Activated T-cell treated with anti-CD3 and anti-CD28 coated beads for 4 hours (primary cell): ENCODE measurements at regions not wholly inside any gene's neighbourhood (a gene's known extent, or its start where the extent isn't known, plus 50 kb on each side); places are given as distances from the start of the nearest gene placed in this dataset.
"Not testable (repeated sequence)": the region's sequence is repeated elsewhere in the genome, so short reads cannot be mapped to it uniquely, and the experiment has no call there.

ENCODE experiments used
- DNase-seq: peaks from one replicate; pipeline ENCODE4 v3.0.0-alpha.2; 2020

DNA sequence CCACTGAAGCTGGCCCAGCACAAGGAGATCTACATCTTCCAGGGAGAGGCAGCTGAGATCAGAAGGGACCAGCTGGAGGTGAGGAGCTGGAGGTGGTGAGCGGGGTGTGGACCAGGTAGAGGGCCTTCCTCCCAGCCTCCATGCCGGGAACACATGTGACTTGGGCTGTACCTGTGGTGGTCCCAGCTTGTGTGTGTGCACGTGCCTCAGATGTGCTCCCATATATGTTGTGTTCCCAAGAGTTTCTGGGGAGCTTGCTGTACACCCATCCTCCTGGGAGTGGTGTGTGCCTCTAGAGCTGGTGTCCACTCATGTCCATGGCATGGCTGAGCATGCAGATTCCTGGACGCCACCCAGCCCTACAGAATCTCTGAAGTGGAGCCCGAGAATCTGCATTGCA is 183.7 kb upstream of the AKAP13 start:
- DNase-seq, result not testable (repeated sequence)

DNA sequence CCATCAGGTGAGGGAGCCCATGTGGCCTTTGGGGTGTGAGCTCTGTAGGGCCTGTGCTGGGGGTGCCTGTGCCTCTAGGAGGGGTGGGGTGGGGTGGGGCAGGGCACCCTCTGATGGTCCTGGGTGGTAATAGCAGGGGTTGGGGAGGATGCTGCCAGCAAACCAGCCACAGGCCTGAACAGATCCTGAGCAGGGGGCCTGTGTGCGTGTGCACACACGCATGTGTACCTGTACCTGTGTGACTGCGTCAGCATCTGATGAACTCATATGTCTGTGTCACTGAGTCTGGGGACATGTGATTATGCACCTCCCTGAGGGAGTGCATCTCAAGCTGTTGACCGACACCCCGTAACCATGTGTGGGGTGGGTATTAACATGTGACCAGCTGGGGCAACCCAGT is 182.8 kb upstream of the AKAP13 start:
- DNase-seq, result not testable (repeated sequence)

GRCh38 chr15:85198432-85198831 is 182.0 kb upstream of the AKAP13 start:
- not testable (repeated sequence) for DNase-seq

GRCh38 chr15:85200215-85200614 is 180.2 kb upstream of the AKAP13 start:
- not testable (repeated sequence) for DNase-seq

GRCh38 chr15:85201118-85201793 is 179.1 kb upstream of the AKAP13 start:
- not testable (repeated sequence) for DNase-seq

DNA sequence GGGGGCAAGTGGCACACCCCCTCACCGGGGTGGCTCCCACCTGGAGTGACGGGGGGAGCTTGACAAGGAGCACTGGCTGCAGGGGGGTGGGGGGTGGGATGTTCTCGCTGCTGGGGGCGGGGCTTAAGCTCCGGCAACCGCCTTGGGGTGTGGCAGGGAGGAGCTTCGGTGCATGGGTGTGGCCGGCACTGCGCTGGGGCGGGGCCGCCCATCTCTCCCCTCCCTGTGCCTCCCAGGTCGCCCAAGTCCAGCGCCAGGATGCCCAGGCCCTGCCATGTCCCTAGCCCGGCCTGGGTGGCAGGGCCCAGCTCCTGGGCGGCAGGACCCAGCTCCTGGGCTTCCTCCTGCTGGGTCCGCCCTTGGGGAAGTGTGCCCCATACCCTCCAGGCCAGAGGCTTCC is 175.9 kb upstream of the AKAP13 start:
- not testable (repeated sequence) for DNase-seq

GRCh38 chr15:85233791-85234325 is 146.5 kb upstream of the AKAP13 start:
- not testable (repeated sequence) for DNase-seq

- not testable (repeated sequence) for DNase-seq
Measured at GRCh38 chr15:85234450-85235196, 145.8 kb upstream of the AKAP13 start.

DNA sequence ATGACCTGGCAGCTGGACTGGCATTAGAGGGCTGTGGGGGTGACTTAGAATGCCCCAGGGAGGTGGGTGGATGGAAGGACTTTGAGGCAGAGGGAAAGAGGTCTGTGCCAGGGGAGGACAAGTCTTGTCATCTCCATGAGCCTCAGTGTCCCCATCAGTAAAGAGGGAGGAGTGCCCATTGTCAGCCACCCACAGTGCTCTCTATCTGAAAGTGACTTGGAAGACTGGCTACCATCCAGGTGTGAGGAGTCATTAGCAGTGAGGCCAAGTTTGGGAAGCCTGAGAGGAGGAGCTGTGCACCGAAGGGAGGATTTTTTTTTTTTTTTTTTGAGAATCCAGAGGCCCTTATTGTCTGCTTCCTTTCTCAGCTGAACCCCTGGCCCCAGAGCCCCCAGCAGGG is 136.3 kb upstream of the AKAP13 start:
- not testable (repeated sequence) for DNase-seq

DNA sequence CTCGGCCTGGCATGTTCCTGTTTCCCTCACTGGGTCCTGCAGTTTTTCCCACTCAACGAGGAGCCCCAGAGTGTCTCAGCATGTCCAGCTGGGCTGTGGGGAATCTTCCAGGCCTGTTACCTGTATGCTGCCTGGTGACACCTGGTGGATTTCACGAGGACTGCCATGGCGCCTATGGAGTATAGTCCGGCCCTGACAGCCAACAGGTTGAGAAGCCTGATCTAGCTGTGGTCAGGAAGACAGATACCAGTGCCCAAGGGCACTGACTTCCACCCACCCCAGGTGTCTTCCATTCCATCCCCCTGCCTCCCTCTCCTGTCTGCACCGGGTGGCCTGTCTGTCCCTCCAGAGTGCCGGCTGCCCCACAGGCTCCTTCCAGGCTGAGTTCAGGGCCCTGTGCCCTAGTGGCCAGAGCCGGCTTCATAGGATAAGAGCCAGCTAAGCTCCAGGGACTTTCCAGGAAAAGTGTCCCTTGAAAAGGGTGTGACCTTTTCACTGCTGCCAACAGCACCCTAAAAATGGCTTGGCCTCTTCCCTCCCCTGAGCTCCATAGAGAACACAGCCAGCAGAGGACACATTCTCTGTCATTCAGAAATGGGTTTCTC is 129.4 kb upstream of the AKAP13 start:
- not testable (repeated sequence) for DNase-seq

DNA sequence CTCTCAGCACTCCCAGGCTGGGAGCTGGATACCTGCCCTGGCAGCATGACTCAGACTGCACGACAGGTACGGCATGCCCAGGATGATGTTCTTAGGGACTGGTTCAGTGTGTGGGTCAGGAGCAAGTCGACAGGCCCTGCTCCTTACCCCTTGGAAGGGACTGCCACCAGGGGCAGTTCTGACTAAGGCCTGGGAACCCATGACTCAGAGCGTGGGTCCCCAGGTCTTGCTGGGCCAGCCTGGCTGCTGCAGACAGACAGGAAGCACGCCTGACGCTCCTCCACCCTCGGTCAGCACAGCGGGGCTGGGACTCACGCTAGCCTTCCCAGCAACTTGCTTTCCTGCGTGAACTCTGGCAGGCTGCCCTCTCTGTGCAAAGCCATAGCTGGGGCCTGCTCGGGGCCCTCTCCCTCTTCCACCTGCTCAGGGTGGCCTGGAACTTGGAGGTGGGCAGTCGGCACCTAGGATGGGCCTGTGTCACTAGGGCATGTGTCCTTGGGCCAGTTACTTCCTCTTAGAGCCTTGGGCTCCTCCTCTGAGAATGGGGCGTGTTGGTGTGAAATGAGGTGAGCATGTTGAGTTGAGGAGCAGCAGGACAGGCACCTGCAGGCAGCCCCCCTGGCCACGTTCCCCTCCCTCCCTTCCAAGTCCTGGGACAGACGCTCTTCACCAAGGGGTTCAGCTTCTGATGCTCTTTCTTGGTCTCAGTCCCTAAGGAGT is 127.0 kb upstream of the AKAP13 start:
- DNase-seq, result not testable (repeated sequence)

GRCh38 chr15:85254961-85255360 is 125.4 kb upstream of the AKAP13 start:
- DNase-seq, result not testable (repeated sequence)

- not testable (repeated sequence) for DNase-seq
Measured at GRCh38 chr15:85255502-85255901, 124.9 kb upstream of the AKAP13 start.

GRCh38 chr15:85256009-85256997 is 124.1 kb upstream of the AKAP13 start:
- not testable (repeated sequence) for DNase-seq

DNA sequence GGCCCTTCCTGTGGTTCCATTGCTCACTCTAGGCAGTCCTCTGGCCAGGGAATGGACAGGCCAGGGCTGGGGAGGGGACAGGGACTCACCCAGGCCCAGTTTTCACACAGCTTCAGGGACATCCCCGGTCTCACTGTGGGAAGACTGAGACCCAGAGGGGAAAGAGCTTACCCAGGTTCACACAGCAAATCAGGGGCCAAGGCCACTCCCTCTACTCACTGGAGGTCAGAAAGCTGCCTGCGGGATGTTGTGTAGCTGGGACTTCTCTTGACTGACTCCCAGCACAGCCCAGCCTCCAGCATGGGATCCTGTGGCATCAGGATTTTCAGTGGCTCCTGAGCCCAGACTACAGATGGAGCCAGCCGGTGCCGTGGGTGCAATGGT is 122.3 kb upstream of the AKAP13 start:
- not testable (repeated sequence) for DNase-seq

DNA sequence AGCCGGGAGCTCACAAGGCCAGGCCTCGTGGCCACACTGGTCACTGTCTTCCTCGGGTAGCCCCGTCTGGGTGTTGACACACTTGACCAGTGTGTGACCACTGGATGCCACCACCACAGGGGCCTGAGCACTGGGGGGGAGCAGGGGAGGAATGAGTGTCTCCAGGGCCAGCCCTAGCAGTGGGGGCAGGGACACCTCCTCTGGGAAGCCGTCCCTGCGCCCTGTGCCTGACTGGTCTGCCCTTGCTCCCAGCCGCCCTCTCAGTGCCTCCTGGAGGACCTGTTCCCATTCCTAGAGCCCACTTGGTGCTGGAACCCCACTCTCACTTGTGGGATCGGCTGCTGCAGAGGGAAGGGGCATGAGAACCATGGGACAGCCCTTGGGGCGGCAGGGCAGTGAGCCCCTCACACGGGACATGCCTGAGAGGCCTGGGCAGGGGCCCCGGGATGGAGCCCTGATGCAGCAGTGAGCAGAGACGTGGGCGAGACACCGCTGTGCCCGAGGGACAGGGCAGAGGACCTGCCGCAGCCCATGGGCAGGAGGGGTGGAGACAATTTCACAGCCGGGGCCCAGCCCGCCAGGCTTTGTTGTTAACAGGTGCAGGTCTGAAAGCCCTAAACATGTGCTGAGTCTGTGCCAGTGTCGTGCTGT is 121.7 kb upstream of the AKAP13 start:
- DNase-seq, result not testable (repeated sequence)

DNA sequence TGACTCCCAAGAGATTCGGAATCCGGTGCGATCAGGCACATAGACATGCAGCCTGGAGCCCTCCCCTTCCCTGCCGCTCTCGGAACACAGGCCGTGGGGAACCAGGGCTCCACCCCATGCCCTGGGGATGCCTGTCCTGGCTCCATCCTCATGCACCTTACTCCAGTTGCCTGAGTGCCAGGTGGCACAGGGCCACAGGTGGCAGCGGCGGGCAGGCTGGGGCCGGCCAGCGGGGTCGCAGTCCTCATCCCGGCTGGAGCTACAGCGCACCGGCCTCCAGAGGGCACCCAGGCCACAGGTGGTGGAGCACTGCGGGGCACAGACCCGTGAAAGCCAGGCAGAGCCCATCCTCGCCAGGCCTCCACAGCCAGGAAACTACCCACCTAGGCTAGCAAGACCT is 119.9 kb upstream of the AKAP13 start:
- not testable (repeated sequence) for DNase-seq

GRCh38 chr15:85262461-85263055 is 117.8 kb upstream of the AKAP13 start:
- not testable (repeated sequence) for DNase-seq

- DNase-seq, result not testable (repeated sequence)
Measured at GRCh38 chr15:85263842-85264440, 116.5 kb upstream of the AKAP13 start.

DNA sequence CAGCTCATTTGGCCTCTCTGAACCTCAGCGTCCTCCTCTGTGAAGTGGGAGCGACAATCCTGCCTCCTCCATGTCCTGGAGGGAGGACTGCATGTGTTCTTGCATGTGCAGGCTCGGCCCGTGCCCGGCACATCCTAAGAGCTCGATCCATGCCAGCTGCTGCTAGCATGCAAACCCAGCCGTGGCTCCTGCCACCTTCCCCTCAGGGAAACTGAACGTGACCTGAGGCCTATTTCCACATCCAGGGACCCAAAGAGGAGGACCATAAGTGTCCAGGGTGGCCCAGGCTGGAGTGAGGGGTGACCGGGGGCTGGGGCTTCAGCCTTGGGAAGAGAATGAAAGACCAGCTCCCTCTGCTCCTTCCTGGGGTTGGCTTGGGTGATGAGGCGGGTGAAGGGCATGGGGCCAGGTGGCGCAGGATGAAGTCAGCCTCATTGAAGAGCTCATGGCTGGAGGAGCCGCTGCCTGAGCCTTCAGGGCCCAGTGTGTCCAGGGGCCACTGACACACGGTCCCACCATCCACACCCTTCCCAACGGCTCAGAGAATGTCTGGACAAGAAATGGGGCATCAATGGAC is 115.7 kb upstream of the AKAP13 start:
- DNase-seq, result not testable (repeated sequence)
